Calu3 (cell line): ENCODE measurements at regions not wholly inside any gene's neighbourhood (a gene's known extent, or its start where the extent isn't known, plus 50 kb on each side); places are given as distances from the start of the nearest gene placed in this dataset.

ENCODE experiments used
- BruUV-seq: library from RNA; stranded (reverse); fragments of 400-500 nt; replicated peaks from 2 replicates; lab custom pipeline; 2021; lab: Mats Ljungman, UMichigan
- CTCF ChIA-PET: fragments of 300-600 bp; sonication (Branson Sonifier 250); formaldehyde crosslinking; loops from one replicate; lab custom pipeline; 2022; ENCODE audit warnings: antibody characterized with exemption; lab: Charles Lee
- DNase-seq: peaks from one replicate; pipeline ENCODE4 v3.0.0; 2022
- H3K27ac Mint-ChIP-seq: one replicate; pipeline ENCODE4 v1.8.0; 2022; ENCODE audit warnings: mixed read lengths; ENCODE audit not compliant: unreplicated experiment
- H3K27me3 Mint-ChIP-seq: one replicate; pipeline ENCODE4 v1.8.0; 2022; ENCODE audit warnings: mixed read lengths; ENCODE audit not compliant: unreplicated experiment
- H3K36me3 Mint-ChIP-seq: one replicate; pipeline ENCODE4 v1.8.0; 2022; ENCODE audit warnings: mild to moderate bottlenecking, moderate library complexity, mixed read lengths; ENCODE audit not compliant: insufficient read depth, unreplicated experiment
- H3K4me1 Mint-ChIP-seq: one replicate; pipeline ENCODE4 v1.8.0; 2022; ENCODE audit warnings: mild to moderate bottlenecking, low read depth, mixed read lengths; ENCODE audit not compliant: unreplicated experiment
- H3K4me3 Mint-ChIP-seq: one replicate; pipeline ENCODE4 v1.8.0; 2022; ENCODE audit warnings: mild to moderate bottlenecking, low read depth, moderate library complexity, mixed read lengths; ENCODE audit not compliant: unreplicated experiment
- H3K9me3 Mint-ChIP-seq: one replicate; pipeline ENCODE4 v1.8.0; 2022; ENCODE audit warnings: low read depth, mixed read lengths; ENCODE audit not compliant: unreplicated experiment
- intact Hi-C: fragments of 100-400 bp; cut with micrococcal nuclease; formaldehyde crosslinking; loops from one replicate; pipeline ENCODE4 v1.10.0; 2022; ENCODE audit not compliant: unreplicated experiment
- TF ChIP-seq, protein P1 (sequence below): fragments of 200-600 bp; IDR thresholded peaks from one replicate; pipeline ENCODE4 v1.8.0; 2022; ENCODE audit warnings: antibody characterized with exemption; ENCODE audit not compliant: unreplicated experiment

GRCh38 chr4:132312521-132312920, 836.6 kb upstream of the PCDH10 start:
- H3K4me3 Mint-ChIP-seq: no peak overlapping the region

DNA sequence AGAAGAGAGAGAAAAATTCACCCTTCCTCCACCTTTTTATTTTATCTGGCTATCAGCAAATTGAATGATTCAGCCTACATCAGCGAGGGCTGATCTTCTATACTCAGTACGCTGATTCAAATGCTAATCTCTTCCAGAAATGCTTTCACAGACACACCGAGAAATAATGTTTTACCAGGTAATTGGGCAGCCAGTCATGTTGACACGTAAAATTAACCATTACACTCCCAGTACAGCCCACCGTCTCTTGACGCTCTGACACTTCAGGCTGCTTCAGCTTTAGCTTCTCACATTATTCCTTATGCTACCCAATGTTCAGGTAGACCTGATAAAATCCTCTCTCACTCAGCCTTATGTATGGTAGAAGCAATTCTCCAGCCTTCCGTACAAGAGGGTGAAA, 835.2 kb upstream of the PCDH10 start:
- H3K36me3 Mint-ChIP-seq: no peaks in the 10 kb centered on the region
- H3K9me3 Mint-ChIP-seq: no peaks in the 10 kb centered on the region
- CTCF ChIA-PET: no interaction called here
- no peaks in the 10 kb centered on the region for H3K4me1 Mint-ChIP-seq
- no peak for DNase-seq
- no peak overlapping the region for H3K27ac Mint-ChIP-seq
- H3K27me3 Mint-ChIP-seq: no peaks in the 10 kb centered on the region
- no peak overlapping the region for H3K4me3 Mint-ChIP-seq
- TF ChIP-seq, protein P1, sequence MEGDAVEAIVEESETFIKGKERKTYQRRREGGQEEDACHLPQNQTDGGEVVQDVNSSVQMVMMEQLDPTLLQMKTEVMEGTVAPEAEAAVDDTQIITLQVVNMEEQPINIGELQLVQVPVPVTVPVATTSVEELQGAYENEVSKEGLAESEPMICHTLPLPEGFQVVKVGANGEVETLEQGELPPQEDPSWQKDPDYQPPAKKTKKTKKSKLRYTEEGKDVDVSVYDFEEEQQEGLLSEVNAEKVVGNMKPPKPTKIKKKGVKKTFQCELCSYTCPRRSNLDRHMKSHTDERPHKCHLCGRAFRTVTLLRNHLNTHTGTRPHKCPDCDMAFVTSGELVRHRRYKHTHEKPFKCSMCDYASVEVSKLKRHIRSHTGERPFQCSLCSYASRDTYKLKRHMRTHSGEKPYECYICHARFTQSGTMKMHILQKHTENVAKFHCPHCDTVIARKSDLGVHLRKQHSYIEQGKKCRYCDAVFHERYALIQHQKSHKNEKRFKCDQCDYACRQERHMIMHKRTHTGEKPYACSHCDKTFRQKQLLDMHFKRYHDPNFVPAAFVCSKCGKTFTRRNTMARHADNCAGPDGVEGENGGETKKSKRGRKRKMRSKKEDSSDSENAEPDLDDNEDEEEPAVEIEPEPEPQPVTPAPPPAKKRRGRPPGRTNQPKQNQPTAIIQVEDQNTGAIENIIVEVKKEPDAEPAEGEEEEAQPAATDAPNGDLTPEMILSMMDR: no peak
- BruUV-seq: no TSS peak
- intact Hi-C loops: no loop called here

More at GRCh38 chr4:132312521-132312920, 836.6 kb upstream of the PCDH10 start:
- no peak for DNase-seq
- no TSS peak for BruUV-seq
- intact Hi-C loops: no loop called here
- Mint-ChIP-seq H3K9me3 (no peaks in the 10 kb centered on the region), H3K36me3 (no peaks in the 10 kb centered on the region), H3K27ac (no peak overlapping the region), H3K27me3 (no peaks in the 10 kb centered on the region), H3K4me1 (no peaks in the 10 kb centered on the region)
- TF ChIP-seq, protein P1: no peak
- CTCF ChIA-PET: no interaction called here

- intact Hi-C loops: no loop called here
- no peak overlapping the region for H3K27ac Mint-ChIP-seq
- peaks cover 3% of the 10 kb centered on the region for H3K9me3 Mint-ChIP-seq
- TF ChIP-seq, protein P1: no peak
- no peaks in the 10 kb centered on the region for H3K27me3 Mint-ChIP-seq
- no TSS peak for BruUV-seq
- no peak for DNase-seq
- no peaks in the 10 kb centered on the region for H3K4me1 Mint-ChIP-seq
- no peak overlapping the region for H3K4me3 Mint-ChIP-seq
- CTCF ChIA-PET: no interaction called here
- H3K36me3 Mint-ChIP-seq: no peaks in the 10 kb centered on the region
These were observed 832.4 kb upstream of the PCDH10 start for GRCh38 chr4:132316738-132317137.

DNA sequence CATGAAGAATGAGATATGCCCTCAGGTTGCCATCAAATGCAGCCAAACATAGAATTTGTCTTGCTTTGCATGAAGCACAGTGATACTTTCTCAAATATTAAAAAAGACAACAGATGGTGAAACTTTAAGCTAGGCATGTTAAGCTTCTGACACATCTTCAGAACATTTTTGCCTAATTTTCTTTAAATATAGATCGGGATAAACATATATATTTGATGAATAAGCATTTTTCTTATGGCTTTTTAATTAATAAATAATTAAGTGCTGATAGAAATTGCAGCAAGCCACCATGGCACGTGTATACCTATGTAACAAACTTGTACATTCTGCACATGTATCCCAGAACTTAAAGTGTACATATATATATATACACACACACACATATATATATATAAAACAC, 831.2 kb upstream of the PCDH10 start:
- intact Hi-C loops: no loop called here
- Mint-ChIP-seq H3K4me3 (no peak overlapping the region), H3K36me3 (no peaks in the 10 kb centered on the region), H3K27ac (no peak overlapping the region), H3K27me3 (no peaks in the 10 kb centered on the region), H3K9me3 (peaks cover 3% of the 10 kb centered on the region), H3K4me1 (no peaks in the 10 kb centered on the region)
- no TSS peak for BruUV-seq
- CTCF ChIA-PET: no interaction called here
- TF ChIP-seq, protein P1: no peak
- no peak for DNase-seq

- BruUV-seq: no TSS peak
- CTCF ChIA-PET: no interaction called here
- H3K36me3 Mint-ChIP-seq: no peaks in the 10 kb centered on the region
- intact Hi-C loops: no loop called here
- no peak for DNase-seq
- H3K9me3 Mint-ChIP-seq: peaks cover 2% of the 10 kb centered on the region
- no peak overlapping the region for H3K4me3 Mint-ChIP-seq
- H3K4me1 Mint-ChIP-seq: no peaks in the 10 kb centered on the region
- no peaks in the 10 kb centered on the region for H3K27me3 Mint-ChIP-seq
- H3K27ac Mint-ChIP-seq: no peak overlapping the region
- TF ChIP-seq, protein P1: no peak
These were observed 820.3 kb upstream of the PCDH10 start for GRCh38 chr4:132328761-132329160.
